ENCODE measurements at regions not wholly inside any gene's neighbourhood (a gene's known extent, or its start where the extent isn't known, plus 50 kb on each side); places are given as distances from the start of the nearest gene placed in this dataset.

- WGBS, 2 donors (ENCODE audit: extremely low coverage in 2 of 2, insufficient read length in 2 of 2, insufficient replicate concordance in 1 of 2): no CpG with 5 or more reads among the region's 12 CpGs
- H3K79me1 ChIP-seq (ENCODE audit: low read depth, low read length): no peaks in the 10 kb centered on the region
- H2BK120ac ChIP-seq (ENCODE audit: low read depth, low read length): peak overlapping the region; percentile 98
- no peaks in the 10 kb centered on the region for H3K36me3 ChIP-seq (replicated peaks in 1 of 2; ENCODE audit: control insufficient read depth in 2 of 2, insufficient read depth in 2 of 2, low read length in 2 of 2)
- peak overlapping the region; percentile 100 for H2AFZ ChIP-seq (ENCODE audit: low read length)
- no peaks in the 10 kb centered on the region for H3K9me3 ChIP-seq (replicated peaks in 1 of 2; ENCODE audit: control insufficient read depth in 2 of 2, insufficient read depth in 1 of 2, low read depth in 1 of 2, low read length in 2 of 2)
- H3K18ac ChIP-seq (ENCODE audit: low read length): peak overlapping the region; percentile 87
- no peak overlapping the region for H3K27ac ChIP-seq (replicated peaks; ENCODE audit: low read length)
- H3K27me3 ChIP-seq (ENCODE audit: control insufficient read depth in 3 of 3, insufficient read depth in 3 of 3, low read depth in 1 of 3, low read length in 3 of 3): peaks cover 0 to 25% (median 2%) of the 10 kb centered on the region in 3 experiments
- no peak overlapping the region for H4K91ac ChIP-seq (ENCODE audit: low read depth, low read length, poor library complexity)
- no peak overlapping the region for H4K8ac ChIP-seq (ENCODE audit: low read depth, low read length)
- H3K4ac ChIP-seq (ENCODE audit: low read length): no peak overlapping the region
- H2BK15ac ChIP-seq (ENCODE audit: low read length): peak overlapping the region; percentile 91
- peak overlapping the region; percentile 60 for H3K4me2 ChIP-seq (ENCODE audit: insufficient read depth, low read length, poor library complexity, severe bottlenecking)
- peak; percentile 39 for DNase-seq (ENCODE audit: low spot score)
- H3K4me3 ChIP-seq (ENCODE audit: low read length in 2 of 2): peak overlapping the region; percentile 53 to 55
- peak overlapping the region; percentile 98 for H2BK12ac ChIP-seq (ENCODE audit: low read length)
- H3K4me1 ChIP-seq (ENCODE audit: control insufficient read depth in 2 of 2, insufficient read depth in 1 of 2, low read depth in 1 of 2, low read length in 2 of 2): peaks cover 4 to 16% of the 10 kb centered on the region in 2 donors
- H2BK5ac ChIP-seq (ENCODE audit: low read length): no peak overlapping the region
- no peak overlapping the region for H3K14ac ChIP-seq (ENCODE audit: low read length)
- peak overlapping the region; percentile 79 for H2AK5ac ChIP-seq (ENCODE audit: low read depth, low read length)
- H3K23ac ChIP-seq (ENCODE audit: low read depth, low read length, poor library complexity): no peak overlapping the region
- peak overlapping the region; percentile 12 for H3K9ac ChIP-seq (ENCODE audit: low read depth, low read length, poor library complexity)
These were observed 73.4 kb upstream of the CUX1 start for GRCh38 chr7:101743995-101744360.

DNA sequence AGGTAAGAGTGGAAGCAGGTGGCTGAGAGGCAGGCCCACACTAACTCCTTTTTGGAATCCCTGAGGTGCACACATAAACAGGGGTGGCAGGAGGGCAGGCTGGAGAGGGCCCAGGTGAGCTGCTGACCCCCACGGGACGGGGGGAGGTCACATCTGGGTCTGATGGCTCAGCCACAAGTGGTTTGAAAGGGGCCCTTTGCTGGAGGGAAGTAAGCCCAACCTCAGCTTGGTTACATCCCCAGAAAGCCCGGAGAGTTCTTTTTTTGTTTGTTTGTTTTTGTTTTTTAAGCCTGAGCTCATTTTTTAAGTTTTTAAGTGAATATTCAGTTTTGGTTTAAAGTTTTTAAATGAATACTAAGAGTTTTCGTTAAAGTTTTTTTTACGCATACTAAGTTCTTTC, 72.8 kb upstream of the CUX1 start:
- Histone ChIP-seq H2BK120ac (ENCODE audit: low read depth, low read length) (no peak overlapping the region), H2BK12ac (ENCODE audit: low read length) (no peak overlapping the region), H3K9ac (ENCODE audit: low read depth, low read length, poor library complexity) (no peak overlapping the region), H3K79me1 (ENCODE audit: low read depth, low read length) (no peaks in the 10 kb centered on the region), H2BK5ac (ENCODE audit: low read length) (no peak overlapping the region), H3K14ac (ENCODE audit: low read length) (no peak overlapping the region), H3K9me3 (replicated peaks in 1 of 2; ENCODE audit: control insufficient read depth in 2 of 2, insufficient read depth in 1 of 2, low read depth in 1 of 2, low read length in 2 of 2) (no peaks in the 10 kb centered on the region), H3K27ac (replicated peaks; ENCODE audit: low read length) (no peak overlapping the region), H3K23ac (ENCODE audit: low read depth, low read length, poor library complexity) (no peak overlapping the region), H2AFZ (ENCODE audit: low read length) (peak overlapping the region; percentile 100), H4K8ac (ENCODE audit: low read depth, low read length) (no peak overlapping the region), H3K18ac (ENCODE audit: low read length) (no peak overlapping the region), H3K27me3 (ENCODE audit: control insufficient read depth in 3 of 3, insufficient read depth in 3 of 3, low read depth in 1 of 3, low read length in 3 of 3) (peaks cover 0 to 22% (median 2%) of the 10 kb centered on the region in 3 experiments), H3K4me1 (ENCODE audit: control insufficient read depth in 2 of 2, insufficient read depth in 1 of 2, low read depth in 1 of 2, low read length in 2 of 2) (peaks cover 4 to 14% of the 10 kb centered on the region in 2 donors), H3K4me3 (ENCODE audit: low read length in 2 of 2) (no peak overlapping the region), H2AK5ac (ENCODE audit: low read depth, low read length) (peak overlapping the region; percentile 79), H3K4me2 (ENCODE audit: insufficient read depth, low read length, poor library complexity, severe bottlenecking) (no peak overlapping the region), H3K4ac (ENCODE audit: low read length) (no peak overlapping the region), H3K36me3 (replicated peaks in 1 of 2; ENCODE audit: control insufficient read depth in 2 of 2, insufficient read depth in 2 of 2, low read length in 2 of 2) (no peaks in the 10 kb centered on the region), H2BK15ac (ENCODE audit: low read length) (no peak overlapping the region), H4K91ac (ENCODE audit: low read depth, low read length, poor library complexity) (no peak overlapping the region)
- WGBS, 2 donors (ENCODE audit: extremely low coverage in 2 of 2, insufficient read length in 2 of 2, insufficient replicate concordance in 1 of 2): 100% methylated on average over 1 of the region's 5 CpGs; no CpG with 5 or more reads in 1 of the 2 donors
- DNase-seq (ENCODE audit: low spot score): no peak

DNA sequence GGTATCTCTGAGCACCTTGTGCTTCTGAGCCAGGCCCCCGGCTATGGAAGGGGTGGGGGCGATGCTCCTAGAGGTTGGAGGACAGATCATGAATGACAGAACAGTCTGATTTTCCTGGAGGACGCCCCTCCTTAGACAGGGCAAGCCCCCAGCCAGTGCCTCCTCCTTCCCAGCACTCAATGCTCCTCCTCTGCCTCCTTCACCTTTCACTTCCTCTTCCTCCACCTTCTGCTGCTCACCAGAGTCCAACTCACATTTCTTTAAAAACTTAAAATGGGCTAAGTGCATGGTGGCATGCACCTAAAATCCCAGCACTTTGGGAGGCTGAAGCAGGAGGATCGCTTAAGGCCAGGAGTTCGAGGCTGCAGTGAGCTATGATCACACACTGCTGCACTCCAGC, 71.1 kb upstream of the CUX1 start:
- no peaks in the 10 kb centered on the region for H3K79me1 ChIP-seq (ENCODE audit: low read depth, low read length)
- H3K18ac ChIP-seq (ENCODE audit: low read length): peak overlapping the region; percentile 16
- H2AK5ac ChIP-seq (ENCODE audit: low read depth, low read length): peak overlapping the region; percentile 56
- peaks cover 0 to 17% (median 2%) of the 10 kb centered on the region in 3 experiments for H3K27me3 ChIP-seq (ENCODE audit: control insufficient read depth in 3 of 3, insufficient read depth in 3 of 3, low read depth in 1 of 3, low read length in 3 of 3)
- peaks cover 4 to 11% of the 10 kb centered on the region in 2 donors for H3K4me1 ChIP-seq (ENCODE audit: control insufficient read depth in 2 of 2, insufficient read depth in 1 of 2, low read depth in 1 of 2, low read length in 2 of 2)
- peak overlapping the region; percentile 75 for H2BK15ac ChIP-seq (ENCODE audit: low read length)
- H2AFZ ChIP-seq (ENCODE audit: low read length): no peak overlapping the region
- no peak for DNase-seq (ENCODE audit: low spot score)
- H3K4me2 ChIP-seq (ENCODE audit: insufficient read depth, low read length, poor library complexity, severe bottlenecking): no peak overlapping the region
- WGBS, 2 donors (ENCODE audit: extremely low coverage in 2 of 2, insufficient read length in 2 of 2, insufficient replicate concordance in 1 of 2): no CpG with 5 or more reads among the region's 5 CpGs
- no peak overlapping the region for H4K8ac ChIP-seq (ENCODE audit: low read depth, low read length)
- no peak overlapping the region for H3K14ac ChIP-seq (ENCODE audit: low read length)
- no peak overlapping the region for H3K9ac ChIP-seq (ENCODE audit: low read depth, low read length, poor library complexity)
- no peak overlapping the region for H2BK5ac ChIP-seq (ENCODE audit: low read length)
- H3K9me3 ChIP-seq (replicated peaks in 1 of 2; ENCODE audit: control insufficient read depth in 2 of 2, insufficient read depth in 1 of 2, low read depth in 1 of 2, low read length in 2 of 2): no peaks in the 10 kb centered on the region
- no peak overlapping the region for H3K4me3 ChIP-seq (ENCODE audit: low read length in 2 of 2)
- no peak overlapping the region for H2BK120ac ChIP-seq (ENCODE audit: low read depth, low read length)
- H2BK12ac ChIP-seq (ENCODE audit: low read length): no peak overlapping the region
- no peak overlapping the region for H3K23ac ChIP-seq (ENCODE audit: low read depth, low read length, poor library complexity)
- H4K91ac ChIP-seq (ENCODE audit: low read depth, low read length, poor library complexity): no peak overlapping the region
- H3K4ac ChIP-seq (ENCODE audit: low read length): no peak overlapping the region
- H3K36me3 ChIP-seq (replicated peaks in 1 of 2; ENCODE audit: control insufficient read depth in 2 of 2, insufficient read depth in 2 of 2, low read length in 2 of 2): no peaks in the 10 kb centered on the region
- H3K27ac ChIP-seq (replicated peaks; ENCODE audit: low read length): no peak overlapping the region

- no peak for DNase-seq (ENCODE audit: low spot score)
- Histone ChIP-seq H2AFZ (ENCODE audit: low read length) (peak overlapping the region; percentile 38), H2BK120ac (ENCODE audit: low read depth, low read length) (no peak overlapping the region), H3K4ac (ENCODE audit: low read length) (no peak overlapping the region), H3K27me3 (ENCODE audit: control insufficient read depth in 3 of 3, insufficient read depth in 3 of 3, low read depth in 1 of 3, low read length in 3 of 3) (peaks cover 0 to 13% (median 2%) of the 10 kb centered on the region in 3 experiments), H3K36me3 (replicated peaks in 1 of 2; ENCODE audit: control insufficient read depth in 2 of 2, insufficient read depth in 2 of 2, low read length in 2 of 2) (no peaks in the 10 kb centered on the region), H3K4me1 (ENCODE audit: control insufficient read depth in 2 of 2, insufficient read depth in 1 of 2, low read depth in 1 of 2, low read length in 2 of 2) (peaks cover 4 to 11% of the 10 kb centered on the region in 2 donors), H3K18ac (ENCODE audit: low read length) (peak overlapping the region; percentile 81), H2AK5ac (ENCODE audit: low read depth, low read length) (peak overlapping the region; percentile 4), H3K27ac (replicated peaks; ENCODE audit: low read length) (no peak overlapping the region), H3K14ac (ENCODE audit: low read length) (peak overlapping the region; percentile 27), H4K8ac (ENCODE audit: low read depth, low read length) (no peak overlapping the region), H4K91ac (ENCODE audit: low read depth, low read length, poor library complexity) (no peak overlapping the region), H3K4me3 (ENCODE audit: low read length in 2 of 2) (no peak overlapping the region), H3K23ac (ENCODE audit: low read depth, low read length, poor library complexity) (no peak overlapping the region), H3K9ac (ENCODE audit: low read depth, low read length, poor library complexity) (no peak overlapping the region), H2BK12ac (ENCODE audit: low read length) (no peak overlapping the region), H2BK5ac (ENCODE audit: low read length) (peak overlapping the region; percentile 22), H2BK15ac (ENCODE audit: low read length) (peak overlapping the region; percentile 56), H3K4me2 (ENCODE audit: insufficient read depth, low read length, poor library complexity, severe bottlenecking) (no peak overlapping the region), H3K79me1 (ENCODE audit: low read depth, low read length) (no peaks in the 10 kb centered on the region), H3K9me3 (replicated peaks in 1 of 2; ENCODE audit: control insufficient read depth in 2 of 2, insufficient read depth in 1 of 2, low read depth in 1 of 2, low read length in 2 of 2) (no peaks in the 10 kb centered on the region)
- no CpG with 5 or more reads among the region's 13 CpGs for whole genome bisulfite sequencing, 2 donors (ENCODE audit: extremely low coverage in 2 of 2, insufficient read length in 2 of 2, insufficient replicate concordance in 1 of 2)
These were observed 70.2 kb upstream of the CUX1 start for GRCh38 chr7:101747053-101747878.

All from neuronal stem cell (in vitro differentiated cells).